ENCODE measurements at regions not wholly inside any gene's neighbourhood (a gene's known extent, or its start where the extent isn't known, plus 50 kb on each side); places are given as distances from the start of the nearest gene placed in this dataset.

DNA sequence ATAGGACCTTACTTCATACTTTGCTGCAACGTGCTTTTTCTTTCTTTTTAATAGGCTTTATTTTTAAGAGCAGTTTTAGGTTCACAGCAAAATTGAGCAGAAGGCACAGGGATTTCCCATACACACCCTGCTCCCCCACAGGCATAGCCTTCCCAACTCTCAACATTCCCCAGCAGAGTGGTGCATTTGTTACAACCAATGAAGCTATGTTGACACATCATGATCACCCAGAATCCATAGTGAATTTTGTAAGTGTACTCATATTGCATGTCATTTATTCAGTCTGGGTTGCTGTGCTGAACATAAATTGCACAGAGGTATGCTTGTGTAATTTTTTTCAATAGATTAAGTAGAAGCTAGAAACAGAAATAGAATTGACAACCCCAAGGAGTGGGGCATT is 327.3 kb downstream of the INHBA start:
- TF ChIP-seq EP300 (conservative IDR thresholded peaks at IDR 0.05; ENCODE audit: poor library complexity, severe bottlenecking) (no peak), POLR2AphosphoS5 (IDR thresholded peaks at IDR 0.05) (no peak), TAF1 (IDR thresholded peaks at IDR 0.05; ENCODE audit: low read depth) (no peak), EZH2 (IDR thresholded peaks at IDR 0.05; ENCODE audit: borderline replicate concordance, insufficient read depth, low read length, poor library complexity, severe bottlenecking) (no peak)
- TF ChIP-seq, protein P1, sequence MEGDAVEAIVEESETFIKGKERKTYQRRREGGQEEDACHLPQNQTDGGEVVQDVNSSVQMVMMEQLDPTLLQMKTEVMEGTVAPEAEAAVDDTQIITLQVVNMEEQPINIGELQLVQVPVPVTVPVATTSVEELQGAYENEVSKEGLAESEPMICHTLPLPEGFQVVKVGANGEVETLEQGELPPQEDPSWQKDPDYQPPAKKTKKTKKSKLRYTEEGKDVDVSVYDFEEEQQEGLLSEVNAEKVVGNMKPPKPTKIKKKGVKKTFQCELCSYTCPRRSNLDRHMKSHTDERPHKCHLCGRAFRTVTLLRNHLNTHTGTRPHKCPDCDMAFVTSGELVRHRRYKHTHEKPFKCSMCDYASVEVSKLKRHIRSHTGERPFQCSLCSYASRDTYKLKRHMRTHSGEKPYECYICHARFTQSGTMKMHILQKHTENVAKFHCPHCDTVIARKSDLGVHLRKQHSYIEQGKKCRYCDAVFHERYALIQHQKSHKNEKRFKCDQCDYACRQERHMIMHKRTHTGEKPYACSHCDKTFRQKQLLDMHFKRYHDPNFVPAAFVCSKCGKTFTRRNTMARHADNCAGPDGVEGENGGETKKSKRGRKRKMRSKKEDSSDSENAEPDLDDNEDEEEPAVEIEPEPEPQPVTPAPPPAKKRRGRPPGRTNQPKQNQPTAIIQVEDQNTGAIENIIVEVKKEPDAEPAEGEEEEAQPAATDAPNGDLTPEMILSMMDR (IDR thresholded peaks at IDR 0.05; ENCODE audit: poor library complexity, severe bottlenecking): no peak
- TF ChIP-seq, protein P2, sequence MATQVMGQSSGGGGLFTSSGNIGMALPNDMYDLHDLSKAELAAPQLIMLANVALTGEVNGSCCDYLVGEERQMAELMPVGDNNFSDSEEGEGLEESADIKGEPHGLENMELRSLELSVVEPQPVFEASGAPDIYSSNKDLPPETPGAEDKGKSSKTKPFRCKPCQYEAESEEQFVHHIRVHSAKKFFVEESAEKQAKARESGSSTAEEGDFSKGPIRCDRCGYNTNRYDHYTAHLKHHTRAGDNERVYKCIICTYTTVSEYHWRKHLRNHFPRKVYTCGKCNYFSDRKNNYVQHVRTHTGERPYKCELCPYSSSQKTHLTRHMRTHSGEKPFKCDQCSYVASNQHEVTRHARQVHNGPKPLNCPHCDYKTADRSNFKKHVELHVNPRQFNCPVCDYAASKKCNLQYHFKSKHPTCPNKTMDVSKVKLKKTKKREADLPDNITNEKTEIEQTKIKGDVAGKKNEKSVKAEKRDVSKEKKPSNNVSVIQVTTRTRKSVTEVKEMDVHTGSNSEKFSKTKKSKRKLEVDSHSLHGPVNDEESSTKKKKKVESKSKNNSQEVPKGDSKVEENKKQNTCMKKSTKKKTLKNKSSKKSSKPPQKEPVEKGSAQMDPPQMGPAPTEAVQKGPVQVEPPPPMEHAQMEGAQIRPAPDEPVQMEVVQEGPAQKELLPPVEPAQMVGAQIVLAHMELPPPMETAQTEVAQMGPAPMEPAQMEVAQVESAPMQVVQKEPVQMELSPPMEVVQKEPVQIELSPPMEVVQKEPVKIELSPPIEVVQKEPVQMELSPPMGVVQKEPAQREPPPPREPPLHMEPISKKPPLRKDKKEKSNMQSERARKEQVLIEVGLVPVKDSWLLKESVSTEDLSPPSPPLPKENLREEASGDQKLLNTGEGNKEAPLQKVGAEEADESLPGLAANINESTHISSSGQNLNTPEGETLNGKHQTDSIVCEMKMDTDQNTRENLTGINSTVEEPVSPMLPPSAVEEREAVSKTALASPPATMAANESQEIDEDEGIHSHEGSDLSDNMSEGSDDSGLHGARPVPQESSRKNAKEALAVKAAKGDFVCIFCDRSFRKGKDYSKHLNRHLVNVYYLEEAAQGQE (IDR thresholded peaks at IDR 0.05; ENCODE audit: borderline replicate concordance): no peak

Measured in neural cell (in vitro differentiated cells).